OCI-LY3 (cell line): ENCODE measurements at regions not wholly inside any gene's neighbourhood (a gene's known extent, or its start where the extent isn't known, plus 50 kb on each side); places are given as distances from the start of the nearest gene placed in this dataset.

Experiments
- EZH2phosphoT487 ChIP-seq: fragments of 200-600 bp; shearing (Covaris generic); IDR thresholded peaks from 2 replicates; pipeline ENCODE4 v1.6.1; 2018; ENCODE audit warnings: antibody characterized with exemption, mixed run types, low read depth
- TF ChIP-seq, protein P1 (sequence below): fragments of 200-600, 300-600 bp; sonication (generic); IDR thresholded peaks from 2 replicates; pipeline ENCODE4 v1.5.1; 2014; ENCODE audit warnings: antibody characterized with exemption, low read length, low read depth

- TF ChIP-seq, protein P1, sequence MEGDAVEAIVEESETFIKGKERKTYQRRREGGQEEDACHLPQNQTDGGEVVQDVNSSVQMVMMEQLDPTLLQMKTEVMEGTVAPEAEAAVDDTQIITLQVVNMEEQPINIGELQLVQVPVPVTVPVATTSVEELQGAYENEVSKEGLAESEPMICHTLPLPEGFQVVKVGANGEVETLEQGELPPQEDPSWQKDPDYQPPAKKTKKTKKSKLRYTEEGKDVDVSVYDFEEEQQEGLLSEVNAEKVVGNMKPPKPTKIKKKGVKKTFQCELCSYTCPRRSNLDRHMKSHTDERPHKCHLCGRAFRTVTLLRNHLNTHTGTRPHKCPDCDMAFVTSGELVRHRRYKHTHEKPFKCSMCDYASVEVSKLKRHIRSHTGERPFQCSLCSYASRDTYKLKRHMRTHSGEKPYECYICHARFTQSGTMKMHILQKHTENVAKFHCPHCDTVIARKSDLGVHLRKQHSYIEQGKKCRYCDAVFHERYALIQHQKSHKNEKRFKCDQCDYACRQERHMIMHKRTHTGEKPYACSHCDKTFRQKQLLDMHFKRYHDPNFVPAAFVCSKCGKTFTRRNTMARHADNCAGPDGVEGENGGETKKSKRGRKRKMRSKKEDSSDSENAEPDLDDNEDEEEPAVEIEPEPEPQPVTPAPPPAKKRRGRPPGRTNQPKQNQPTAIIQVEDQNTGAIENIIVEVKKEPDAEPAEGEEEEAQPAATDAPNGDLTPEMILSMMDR: no peak
- TF ChIP-seq EZH2phosphoT487: no peak
These were observed 65.3 kb upstream of the JCAD start for GRCh38 chr10:30124704-30125103.
